Spleen (tissue), 7 donors: ENCODE measurements at regions not wholly inside any gene's neighbourhood (a gene's known extent, or its start where the extent isn't known, plus 50 kb on each side); places are given as distances from the start of the nearest gene placed in this dataset.

Source experiments
- CTCF ChIP-seq, 11 experiments: fragments of 200-600 bp in 7 of 11; fragments of 450-650 bp in 4 of 11; sonication (generic) in 4 of 11; IDR thresholded peaks in 8 of 11; conservative IDR thresholded peaks in 3 of 11; 1 replicate in 7 of 11; 2 replicates in 4 of 11; pipeline versions ENCODE4 v1.4.0 to v1.8.0; 2016 to 2021; ENCODE audit warnings: antibody characterized with exemption in 11 of 11, inconsistent platforms in 4 of 11, mild to moderate bottlenecking in 1 of 11
- POLR2A ChIP-seq, 3 donors: fragments of 450-650 bp; IDR thresholded peaks; one replicate each; pipeline ENCODE4 v1.5.1; 2017; ENCODE audit warnings: antibody characterized with exemption in 3 of 3, mild to moderate bottlenecking in 1 of 3
- POLR2AphosphoS5 ChIP-seq, 3 donors: sonication (generic); formaldehyde crosslinking; IDR thresholded peaks; one replicate each; pipeline ENCODE4 v1.5.1; 2017; ENCODE audit warnings: antibody characterized with exemption in 3 of 3
- donor health status: DM: no; HTN: no; CAD: no; lungs with moderate emphysema.
- donor health status: DM: no; HTN: no; CAD: no.
- donor health status: DM: no; HTN: no; CAD: no.

- TF ChIP-seq CTCF (IDR thresholded peaks at IDR 0.05 in 8 of 11, conservative IDR thresholded peaks at IDR 0.05 in 3 of 11), result no peak
- no peak for TF ChIP-seq POLR2A (IDR thresholded peaks at IDR 0.05)
- no peak for TF ChIP-seq POLR2AphosphoS5 (IDR thresholded peaks at IDR 0.05)
These were observed 74.6 kb upstream of the PDC start for GRCh38 chr1:186535388-186536133.
